ENCODE measurements at regions not wholly inside any gene's neighbourhood (a gene's known extent, or its start where the extent isn't known, plus 50 kb on each side); places are given as distances from the start of the nearest gene placed in this dataset.
"Not testable (repeated sequence)": the region's sequence is repeated elsewhere in the genome, so short reads cannot be mapped to it uniquely, and the experiment has no call there.

- no peak for DNase-seq
These were observed 535.4 kb downstream of the ADRA2A start for GRCh38 chr10:111612273-111612672.

GRCh38 chr10:111634191-111634590 is 549.4 kb downstream of the GPAM start:
- DNase-seq = no peak

GRCh38 chr10:111646021-111646420 is 537.5 kb downstream of the GPAM start:
- DNase-seq = no peak

- no peak for DNase-seq
These were observed 535.5 kb downstream of the GPAM start for GRCh38 chr10:111648046-111648445.

- DNase-seq = not testable (repeated sequence)
These were observed 534.5 kb downstream of the GPAM start for GRCh38 chr10:111649080-111649479.

GRCh38 chr10:111650088-111650487 is 533.5 kb downstream of the GPAM start:
- no peak for DNase-seq

GRCh38 chr10:111656066-111656465 is 527.5 kb downstream of the GPAM start:
- no peak for DNase-seq

GRCh38 chr10:111677759-111678158 is 505.8 kb downstream of the GPAM start:
- DNase-seq = no peak

GRCh38 chr10:111686796-111687195 is 496.8 kb downstream of the GPAM start:
- no peak for DNase-seq

- DNase-seq = no peak
These were observed 484.9 kb downstream of the GPAM start for GRCh38 chr10:111698711-111699110.

GRCh38 chr10:111703986-111704385 is 479.6 kb downstream of the GPAM start:
- no peak for DNase-seq

GRCh38 chr10:111705021-111705420 is 478.5 kb downstream of the GPAM start:
- DNase-seq = no peak

- no peak for DNase-seq
These were observed 477.2 kb downstream of the GPAM start for GRCh38 chr10:111706331-111706730.

- no peak for DNase-seq
These were observed 476.5 kb downstream of the GPAM start for GRCh38 chr10:111707076-111707475.

GRCh38 chr10:111709603-111710002 is 474.0 kb downstream of the GPAM start:
- DNase-seq = no peak

GRCh38 chr10:111716032-111716431 is 467.5 kb downstream of the GPAM start:
- DNase-seq = no peak

- DNase-seq = no peak
These were observed 459.4 kb downstream of the GPAM start for GRCh38 chr10:111724121-111724520.

- no peak for DNase-seq
These were observed 458.5 kb downstream of the GPAM start for GRCh38 chr10:111725050-111725449.

- peak; percentile 10 for DNase-seq
These were observed 451.3 kb downstream of the GPAM start for GRCh38 chr10:111732166-111732785.

- no peak for DNase-seq
These were observed 444.3 kb downstream of the GPAM start for GRCh38 chr10:111739125-111739873.

GRCh38 chr10:111739874-111740139 is 443.8 kb downstream of the GPAM start:
- no peak for DNase-seq

GRCh38 chr10:111745982-111746381 is 437.6 kb downstream of the GPAM start:
- no peak for DNase-seq

GRCh38 chr10:111747751-111748150 is 435.8 kb downstream of the GPAM start:
- DNase-seq = no peak

GRCh38 chr10:111748184-111748583 is 435.4 kb downstream of the GPAM start:
- DNase-seq = no peak
